Nucleus accumbens (tissue), 56 donors: ENCODE measurements at regions not wholly inside any gene's neighbourhood (a gene's known extent, or its start where the extent isn't known, plus 50 kb on each side); places are given as distances from the start of the nearest gene placed in this dataset.

Experiments used
- DNase-seq, 56 donors: peaks; one replicate each; lab custom pipeline; 2025; lab: John Stamatoyannopoulos, UW

DNA sequence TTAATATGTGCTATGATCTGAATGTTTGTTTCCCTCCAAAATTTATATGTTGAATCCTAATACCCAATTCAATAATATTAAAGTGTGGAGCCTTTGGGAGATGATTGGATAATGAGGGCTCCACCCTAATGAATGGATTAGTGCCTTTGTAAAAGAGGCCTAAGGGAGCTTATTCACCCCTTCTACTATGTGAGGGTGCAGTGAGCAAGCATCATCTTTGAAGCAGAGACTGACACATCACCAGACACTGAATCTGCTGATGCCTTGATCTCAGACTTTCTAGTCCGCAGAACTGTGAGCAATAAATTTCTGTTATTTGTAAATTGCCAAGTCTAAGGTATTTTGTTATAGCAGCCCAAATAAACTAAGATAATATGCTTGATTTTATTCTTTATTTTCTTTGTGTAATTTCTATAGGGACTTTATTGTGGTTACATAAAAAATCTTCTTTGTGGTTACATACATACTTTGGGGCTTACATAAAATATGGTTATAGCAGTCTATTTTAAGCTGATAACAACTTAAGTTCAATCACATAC lies 131.1 kb upstream of the SLC38A2 start:
- DNase-seq, result no peak

DNA sequence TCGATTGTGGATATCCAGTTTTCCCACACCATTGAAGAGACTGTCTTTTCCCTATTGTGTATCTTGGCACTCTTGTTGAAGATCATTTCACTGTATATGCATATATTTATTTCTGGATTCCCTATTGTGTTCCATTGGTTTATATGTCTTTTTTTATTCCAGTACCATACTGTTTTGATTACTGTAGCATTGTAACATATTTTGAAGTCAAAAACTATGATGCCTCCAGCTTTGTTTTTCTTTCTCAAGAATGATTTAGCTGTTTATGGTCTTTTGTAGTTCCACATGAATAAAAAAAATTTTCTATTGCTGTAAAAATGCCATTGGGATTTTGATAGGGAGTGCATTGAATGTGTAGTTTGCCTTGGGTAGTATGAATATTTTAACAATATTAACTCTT lies 128.1 kb upstream of the SLC38A2 start:
- DNase-seq, result no peak

DNA sequence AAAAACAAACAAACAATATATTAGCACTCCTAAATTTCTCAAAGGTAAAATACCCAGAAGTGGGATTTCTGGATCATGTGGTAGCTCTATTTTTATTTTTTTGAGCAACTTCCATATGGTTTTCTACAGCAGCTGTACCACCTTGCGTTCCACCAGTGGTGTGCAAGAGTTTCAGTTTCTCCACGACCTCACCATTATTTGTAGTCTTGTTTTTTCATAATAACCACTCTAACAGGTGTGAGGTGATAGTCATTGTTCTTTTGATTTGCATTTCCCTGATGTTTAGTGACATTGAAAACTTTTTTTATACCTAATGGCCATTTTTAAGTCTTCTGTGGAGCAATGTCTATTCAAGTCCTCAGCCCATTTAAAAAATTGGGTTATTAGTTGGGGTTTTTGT lies 127.3 kb upstream of the SLC38A2 start:
- no peak for DNase-seq

DNA sequence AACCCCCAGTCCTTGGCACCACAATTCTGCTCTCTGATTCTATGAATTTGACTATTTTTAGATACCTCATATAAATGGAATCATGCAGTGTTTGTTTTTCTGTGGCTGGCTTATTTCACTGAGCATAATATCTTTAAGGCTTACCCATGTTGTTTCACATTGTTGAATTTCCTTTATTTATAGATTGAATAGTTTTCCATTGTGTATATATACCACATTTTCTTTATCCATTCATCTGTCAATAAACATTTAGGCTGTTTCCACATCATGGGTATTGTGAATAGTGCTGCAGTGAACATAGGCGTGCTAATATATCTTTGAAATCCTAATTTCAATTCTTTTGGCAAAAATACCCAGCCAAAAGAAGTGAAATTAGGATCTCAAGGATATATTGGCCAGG lies 126.7 kb upstream of the SLC38A2 start:
- DNase-seq, result no peak

DNA sequence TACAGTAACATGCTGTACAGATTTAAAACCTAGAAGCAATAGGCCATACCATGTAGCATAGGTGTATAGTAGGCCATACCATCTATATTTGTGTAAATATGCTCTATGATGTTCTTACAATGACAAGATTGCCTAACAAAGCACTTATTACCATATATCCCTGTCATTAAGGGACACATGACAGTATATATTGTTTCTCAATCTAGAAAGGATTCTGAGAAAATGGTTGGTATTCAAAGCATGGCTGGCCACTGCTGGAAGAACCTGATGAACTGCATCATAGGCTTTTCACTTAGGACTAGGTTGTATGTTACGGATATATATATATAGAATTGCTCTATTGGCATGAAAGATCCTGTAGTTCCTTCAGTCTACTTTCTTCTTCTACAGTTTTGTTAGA lies 125.2 kb upstream of the SLC38A2 start:
- no peak for DNase-seq

DNA sequence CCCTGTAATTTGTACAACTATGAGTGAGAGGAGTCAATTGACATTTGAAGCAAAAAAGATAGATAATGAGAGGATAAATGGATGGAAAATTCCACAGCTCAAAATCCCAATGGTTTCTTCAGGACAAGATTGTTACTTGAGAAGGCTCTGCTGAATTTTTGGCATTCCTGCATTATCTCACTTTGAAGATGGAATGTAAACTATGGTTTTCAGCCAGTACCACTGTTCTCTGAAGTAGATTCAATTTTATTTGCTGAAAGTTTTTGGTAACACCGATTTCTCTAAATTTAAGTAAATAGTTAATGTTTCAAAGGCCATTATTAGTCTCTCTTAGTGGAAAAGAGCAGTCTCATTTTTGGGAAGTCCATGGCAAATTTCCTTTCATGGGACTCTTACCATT lies 121.9 kb upstream of the SLC38A2 start:
- DNase-seq, result no peak

DNA sequence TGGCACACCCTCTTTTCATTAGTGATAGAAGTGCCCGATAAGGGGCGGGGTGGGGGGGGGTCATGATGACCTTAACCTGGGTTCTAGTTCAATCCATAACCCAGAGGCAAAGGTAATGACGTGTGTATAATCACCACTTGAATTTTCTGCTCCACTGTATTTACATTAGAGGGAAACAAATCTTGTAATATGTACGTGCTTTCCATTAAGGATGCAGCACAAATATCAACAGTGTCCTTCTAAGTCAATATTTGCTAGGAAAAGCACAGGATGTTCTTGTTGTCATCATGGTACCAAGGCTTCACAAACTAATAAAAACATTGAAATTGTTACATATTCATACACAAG lies 121.2 kb upstream of the SLC38A2 start:
- no peak for DNase-seq

DNA sequence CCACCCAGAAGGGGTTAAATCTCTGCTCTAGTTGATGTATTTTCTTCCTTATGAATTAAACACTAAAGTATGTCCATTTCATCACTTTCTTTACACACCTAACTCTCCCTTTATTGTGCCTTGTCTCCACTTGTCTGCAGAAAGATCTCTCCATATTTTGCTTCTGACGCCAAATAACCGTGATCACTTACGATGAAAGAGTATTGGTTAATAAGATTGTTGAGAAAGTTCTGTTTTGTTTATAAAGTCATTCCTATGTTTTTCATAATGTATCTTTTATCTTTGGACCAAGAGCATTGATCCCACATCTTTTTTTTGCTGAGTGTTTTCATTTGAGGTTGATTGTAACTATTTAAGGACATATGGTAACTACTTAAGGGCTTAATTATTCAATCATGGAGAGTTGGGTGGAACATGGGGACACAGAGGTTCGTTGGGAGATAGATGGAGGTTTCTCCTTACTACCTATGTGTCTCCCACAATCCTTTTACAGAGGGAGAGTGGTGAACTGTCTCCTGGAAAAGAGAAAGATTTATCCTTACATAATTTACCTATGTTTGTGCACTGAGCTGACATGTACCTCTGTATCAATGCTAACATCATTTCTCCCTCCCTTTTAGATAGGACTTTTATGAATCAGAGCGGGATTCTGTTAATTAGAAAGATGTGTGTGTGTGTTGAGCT lies 120.7 kb upstream of the SLC38A2 start:
- DNase-seq, result no peak

DNA sequence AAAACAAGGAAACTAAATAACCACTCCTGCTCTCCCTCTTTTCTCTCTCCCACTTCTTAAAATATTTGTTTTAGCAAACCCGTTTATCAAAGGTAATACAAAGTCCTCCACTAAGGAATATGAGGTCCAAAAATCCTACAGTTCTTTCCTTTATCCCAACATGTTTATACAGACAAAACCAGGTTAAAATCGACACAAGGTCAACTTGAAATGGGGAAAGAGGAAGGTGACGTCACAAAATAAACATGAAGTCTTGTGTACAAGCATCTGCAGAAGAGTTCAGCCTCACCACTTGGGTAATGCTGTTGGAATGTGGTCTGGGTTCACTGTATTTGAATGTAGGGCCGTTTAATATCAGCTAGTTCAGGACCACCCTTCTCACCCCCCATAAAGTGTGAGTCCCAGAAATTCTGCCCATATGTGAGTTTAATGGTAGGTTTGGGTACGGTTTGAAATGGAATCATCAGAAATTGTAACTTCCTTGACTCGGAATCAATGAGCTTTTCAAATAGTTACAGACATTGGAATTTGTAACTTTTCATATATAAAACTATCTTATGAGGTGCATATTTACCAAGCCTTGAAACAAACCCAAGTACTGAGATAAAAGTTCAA lies 120.0 kb upstream of the SLC38A2 start:
- DNase-seq, result no peak

DNA sequence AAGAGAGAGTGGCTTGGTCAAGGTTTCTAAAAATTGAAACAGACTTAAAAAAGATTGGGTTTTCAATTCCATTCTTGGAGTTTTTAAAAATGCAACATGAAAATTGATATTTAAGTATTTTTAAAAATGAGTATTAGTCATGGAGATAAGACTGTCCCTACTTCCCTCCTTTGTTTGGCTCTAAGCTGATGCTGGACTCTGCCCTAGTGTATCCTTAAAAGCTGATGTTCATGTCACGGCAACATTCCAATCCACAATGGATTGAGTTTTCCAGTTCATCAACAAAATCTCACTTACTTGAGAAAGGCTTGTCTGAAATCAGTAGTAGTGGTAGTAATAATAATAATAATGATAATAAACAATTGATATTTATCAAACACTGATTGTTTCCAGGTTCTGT lies 119.0 kb upstream of the SLC38A2 start:
- DNase-seq, result no peak

DNA sequence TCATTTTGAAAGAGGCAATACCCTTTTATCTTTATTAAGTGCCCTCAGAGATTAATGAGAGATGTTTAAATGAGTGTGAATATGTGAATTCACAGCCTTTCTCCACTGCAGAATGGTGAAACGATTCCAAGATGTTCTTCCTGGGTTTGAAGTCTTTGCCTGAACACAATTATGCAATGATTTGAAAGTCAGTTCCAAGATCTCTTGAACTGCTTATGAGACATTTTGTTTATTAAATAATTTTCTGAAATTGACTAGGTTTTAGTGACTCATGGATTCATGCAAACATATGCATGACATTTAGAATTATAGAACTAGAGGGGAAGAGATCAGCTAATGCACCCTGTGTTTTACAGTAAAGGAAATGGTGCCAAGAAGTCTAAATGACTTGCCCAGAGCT lies 118.1 kb upstream of the SLC38A2 start:
- DNase-seq, result no peak

DNA sequence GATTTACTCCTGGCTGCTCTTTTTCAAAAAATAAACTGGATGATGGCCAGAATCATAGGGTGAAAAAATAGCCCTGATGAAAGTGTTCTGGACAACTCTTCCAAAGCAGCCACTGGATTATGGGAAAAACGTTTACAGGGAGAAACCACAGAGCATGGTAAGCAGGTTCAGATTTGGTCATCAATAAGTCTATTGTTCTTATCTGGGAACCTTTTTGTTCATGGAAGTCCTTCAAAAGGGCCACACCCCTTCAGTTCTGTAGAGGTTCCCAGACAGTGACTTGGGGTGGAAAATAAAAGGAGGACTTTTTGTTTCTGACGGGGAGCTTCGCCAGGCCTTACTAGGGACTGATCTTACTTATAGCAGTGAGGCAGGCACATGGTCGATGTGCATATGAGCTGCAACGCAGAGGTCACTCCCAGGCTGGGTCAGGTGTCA lies 117.4 kb upstream of the SLC38A2 start:
- no peak for DNase-seq

DNA sequence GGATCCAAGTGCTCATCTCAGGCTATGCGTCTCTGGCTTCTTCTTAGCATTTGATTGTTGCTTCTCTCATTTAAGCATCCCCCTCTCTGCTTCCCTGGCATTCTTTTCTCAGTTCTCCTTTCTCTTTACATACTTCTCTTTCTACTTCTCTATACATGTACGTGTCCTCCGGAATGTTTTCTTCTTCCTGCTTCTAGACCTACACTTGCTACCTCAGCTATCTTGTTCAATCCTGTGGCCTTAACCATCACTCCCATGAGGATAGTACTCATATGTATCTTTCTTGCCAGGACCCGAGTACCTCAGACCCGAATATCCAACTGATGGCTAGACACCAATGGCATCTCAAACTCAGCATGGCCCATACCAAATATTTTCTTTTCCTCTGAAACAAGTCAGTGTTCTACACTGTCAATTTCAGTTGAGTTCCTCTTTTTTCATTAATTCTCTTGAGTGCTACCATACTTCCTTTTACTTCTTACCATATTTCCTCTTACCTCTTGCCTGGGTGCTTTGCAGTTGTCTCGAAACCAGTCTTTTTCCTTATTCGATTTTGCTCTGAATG lies 115.1 kb upstream of the SLC38A2 start:
- DNase-seq, result no peak

DNA sequence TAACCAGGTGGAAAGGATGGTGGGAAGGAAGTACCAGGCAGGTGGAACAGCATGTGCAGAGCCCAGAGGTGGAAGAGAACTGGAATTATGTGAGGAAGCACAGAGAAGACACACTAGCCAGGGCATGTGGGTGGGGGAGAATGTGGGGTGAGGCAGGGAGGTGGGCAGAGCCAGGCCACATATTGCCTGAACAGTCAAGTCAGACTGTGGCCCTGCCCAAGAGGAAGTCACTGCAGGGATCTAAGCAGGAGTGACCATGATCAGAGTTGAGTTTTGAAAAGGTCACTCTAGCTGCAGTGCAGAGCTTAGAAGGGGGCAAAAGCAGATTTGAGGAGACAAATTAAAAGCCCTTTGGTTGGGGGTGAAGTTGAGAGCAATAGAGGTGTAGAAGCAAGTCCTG lies 114.0 kb upstream of the SLC38A2 start:
- no peak for DNase-seq

DNA sequence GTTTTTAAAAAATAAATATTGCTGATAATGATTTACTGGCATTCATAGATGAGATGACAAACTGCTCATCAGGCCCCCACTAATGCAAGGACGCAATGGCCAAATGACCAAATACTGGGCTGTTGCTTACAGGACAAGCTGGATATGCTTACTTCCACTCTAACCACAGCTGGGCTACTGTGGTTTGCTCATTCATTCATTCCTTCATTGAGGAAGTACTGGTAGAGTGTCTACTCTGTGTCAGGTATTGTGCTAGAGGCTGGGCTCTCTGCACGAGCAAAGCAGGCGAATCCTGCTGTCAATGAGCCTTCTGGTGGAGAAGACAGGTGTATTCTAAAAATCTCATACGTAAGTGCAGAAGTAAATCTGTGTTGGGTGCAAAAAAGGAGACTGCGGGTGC lies 113.3 kb upstream of the SLC38A2 start:
- DNase-seq, result no peak

DNA sequence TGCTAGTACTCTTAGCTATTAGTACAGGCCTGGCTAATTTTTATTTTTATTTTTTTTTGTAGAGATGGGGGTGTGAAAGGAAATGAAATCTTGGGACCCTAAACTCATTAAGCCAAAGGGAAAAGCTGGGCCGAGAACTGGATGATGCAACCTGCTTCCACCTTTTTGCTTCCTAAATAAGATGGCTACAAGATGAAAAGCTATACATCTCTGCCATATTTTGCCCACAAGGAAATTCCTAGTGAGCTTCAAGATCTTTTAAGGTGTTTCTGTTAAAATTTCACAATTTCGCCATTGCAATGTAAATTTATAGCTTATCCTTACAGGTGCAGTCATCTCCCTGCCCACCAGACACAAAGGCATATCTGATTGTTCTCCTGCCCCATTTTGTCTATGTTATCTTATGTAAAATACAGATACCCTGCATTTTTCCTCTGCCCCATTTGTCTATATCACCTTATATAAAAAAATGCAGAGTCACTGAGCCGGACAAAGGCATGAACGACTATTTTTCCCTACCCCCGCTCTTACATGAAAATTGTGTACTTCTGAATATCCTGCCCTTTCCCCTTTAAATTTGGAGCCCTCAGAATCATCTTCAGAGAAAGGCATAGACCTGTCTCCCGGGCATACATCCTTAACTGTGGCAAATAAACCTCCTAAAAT lies 112.0 kb upstream of the SLC38A2 start:
- no peak for DNase-seq

DNA sequence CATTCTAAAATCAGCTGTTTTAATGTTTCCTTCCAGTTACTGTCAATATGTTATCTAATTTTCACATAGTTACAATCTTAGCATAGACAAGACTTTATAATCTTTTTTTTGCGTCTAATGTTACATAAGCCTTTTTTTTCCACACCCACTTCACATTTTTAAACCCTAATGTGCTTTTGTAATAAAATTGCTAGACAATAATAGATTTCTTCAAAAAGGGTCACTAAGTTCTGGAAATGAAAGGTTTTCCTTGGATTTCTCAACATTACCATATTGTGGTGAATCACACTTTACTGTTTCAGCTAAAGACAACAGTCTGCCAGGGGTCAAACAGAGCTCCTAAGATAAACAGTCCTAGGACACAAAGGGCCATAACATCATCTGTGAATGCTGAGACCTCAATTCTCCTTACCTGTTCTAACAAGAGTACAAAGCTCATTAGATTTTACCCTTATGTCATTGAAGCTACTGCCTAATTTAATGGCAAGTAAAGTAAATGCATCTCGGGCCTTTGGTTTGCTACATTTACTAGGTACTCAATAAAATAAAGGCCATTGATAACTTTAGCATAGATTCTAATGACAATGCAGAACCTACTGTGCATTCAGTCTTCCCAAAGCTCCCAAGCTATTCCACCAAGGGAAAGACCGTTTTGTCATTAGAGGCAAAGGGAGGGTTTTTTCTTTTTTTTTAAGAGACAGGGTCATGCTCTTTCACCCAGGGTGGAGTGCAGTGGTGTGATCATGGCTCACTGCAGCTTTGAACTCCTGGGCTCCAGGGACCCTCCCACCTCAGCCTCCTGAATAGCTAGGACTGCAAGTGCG lies 111.2 kb upstream of the SLC38A2 start:
- no peak for DNase-seq

DNA sequence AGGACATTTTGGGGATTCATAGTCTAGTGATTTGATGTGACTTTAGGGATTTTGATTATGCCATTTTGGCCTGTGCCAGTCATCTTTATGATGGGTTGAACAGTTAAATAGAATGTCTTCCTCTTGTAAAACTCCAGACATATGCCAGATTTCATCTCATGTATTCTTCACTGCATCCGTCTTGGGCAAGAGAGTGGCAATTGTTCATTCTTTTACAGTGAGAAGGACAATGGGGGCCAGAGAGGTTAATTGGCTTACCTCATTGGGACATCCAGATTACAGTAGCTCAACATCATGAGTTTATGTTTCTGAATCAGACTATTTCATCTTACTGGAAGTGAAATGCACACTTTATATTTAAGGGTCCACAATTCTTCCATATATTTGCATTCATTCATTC lies 108.2 kb upstream of the SLC38A2 start:
- DNase-seq, result no peak

DNA sequence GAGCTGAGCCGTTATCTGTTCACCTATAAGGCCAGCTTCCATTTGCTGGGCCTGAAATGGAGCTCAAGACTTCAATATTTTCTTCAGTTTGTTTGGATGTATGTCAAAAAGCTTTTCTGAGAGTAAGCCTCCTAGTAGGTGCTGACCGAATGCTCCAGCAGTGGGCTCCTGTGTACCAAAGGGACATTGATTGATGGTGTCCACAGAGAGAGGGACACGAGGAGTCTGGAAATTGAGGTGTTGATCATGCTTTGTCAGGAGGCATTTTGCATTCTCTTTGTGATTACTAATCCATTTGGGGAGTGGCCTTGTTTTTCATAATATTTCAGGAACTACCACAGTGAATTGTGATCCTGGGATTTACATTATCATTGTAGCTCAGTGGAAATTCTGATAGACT lies 107.7 kb upstream of the SLC38A2 start:
- no peak for DNase-seq

DNA sequence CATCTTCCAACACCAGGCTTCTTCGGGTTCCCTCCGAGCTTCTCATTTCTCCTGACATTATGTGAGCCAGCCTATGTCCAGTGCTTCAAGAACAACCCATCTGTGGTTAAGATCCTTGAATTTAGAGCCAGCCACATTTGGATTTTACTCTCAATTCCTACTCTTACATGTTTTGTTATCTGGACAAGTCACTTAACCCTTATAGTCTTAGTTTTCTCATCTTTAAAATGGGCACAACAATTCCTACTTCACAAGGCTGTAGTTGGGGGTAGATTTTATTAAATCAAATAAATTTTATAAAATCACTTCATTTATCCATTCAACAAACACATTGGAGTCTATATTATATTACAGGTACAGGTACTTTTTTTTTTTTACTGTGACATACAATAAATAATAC lies 105.5 kb upstream of the SLC38A2 start:
- no peak for DNase-seq

DNA sequence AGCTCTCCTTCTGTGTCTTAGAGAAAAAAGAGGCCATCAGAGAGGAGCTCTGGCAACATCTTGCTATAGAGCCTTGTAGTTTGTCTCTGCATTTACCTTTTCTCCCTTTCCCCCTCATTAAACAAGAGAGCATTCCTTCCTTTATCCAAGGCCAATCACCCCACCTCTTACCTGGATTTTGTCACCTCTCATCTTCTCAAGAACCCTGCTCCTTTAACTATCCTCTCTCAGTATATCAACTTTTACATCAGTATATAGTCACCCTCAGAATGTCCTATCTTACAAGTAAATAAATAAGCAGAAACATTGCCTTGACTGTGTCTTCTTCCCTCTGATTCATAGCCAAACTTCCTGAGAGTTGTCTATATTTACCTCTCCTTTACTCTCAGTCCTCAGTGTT lies 105.0 kb upstream of the SLC38A2 start:
- no peak for DNase-seq
